H54 (cell line): ENCODE measurements at regions not wholly inside any gene's neighbourhood (a gene's known extent, or its start where the extent isn't known, plus 50 kb on each side); places are given as distances from the start of the nearest gene placed in this dataset.
A peak's percentile ranks its signal among the peaks of the same experiment; 100 is the strongest.
"Not testable (repeated sequence)": the region's sequence is repeated elsewhere in the genome, so short reads cannot be mapped to it uniquely, and the experiment has no call there.

Experiments
- DNase-seq: peaks from one replicate; pipeline ENCODE4 v3.0.0; 2011; ENCODE audit warnings: low spot score, mixed read lengths; ENCODE audit not compliant: insufficient read length
- FAIRE-seq: peaks from 3 replicates; lab custom pipeline; 2011; peaks lifted over from hg19 to GRCh38; lab: Jason Lieb, UNC
- POLR2A ChIP-seq: IDR thresholded peaks from 2 replicates; pipeline ENCODE4 v1.6.1; 2011; ENCODE audit warnings: low read depth, mild to moderate bottlenecking, low read length

GRCh38 chr1:71345491-71345890 is 264.7 kb upstream of the ZRANB2 start:
- DNase-seq (no peak), FAIRE-seq (no peak)
- no peak for TF ChIP-seq POLR2A

DNA sequence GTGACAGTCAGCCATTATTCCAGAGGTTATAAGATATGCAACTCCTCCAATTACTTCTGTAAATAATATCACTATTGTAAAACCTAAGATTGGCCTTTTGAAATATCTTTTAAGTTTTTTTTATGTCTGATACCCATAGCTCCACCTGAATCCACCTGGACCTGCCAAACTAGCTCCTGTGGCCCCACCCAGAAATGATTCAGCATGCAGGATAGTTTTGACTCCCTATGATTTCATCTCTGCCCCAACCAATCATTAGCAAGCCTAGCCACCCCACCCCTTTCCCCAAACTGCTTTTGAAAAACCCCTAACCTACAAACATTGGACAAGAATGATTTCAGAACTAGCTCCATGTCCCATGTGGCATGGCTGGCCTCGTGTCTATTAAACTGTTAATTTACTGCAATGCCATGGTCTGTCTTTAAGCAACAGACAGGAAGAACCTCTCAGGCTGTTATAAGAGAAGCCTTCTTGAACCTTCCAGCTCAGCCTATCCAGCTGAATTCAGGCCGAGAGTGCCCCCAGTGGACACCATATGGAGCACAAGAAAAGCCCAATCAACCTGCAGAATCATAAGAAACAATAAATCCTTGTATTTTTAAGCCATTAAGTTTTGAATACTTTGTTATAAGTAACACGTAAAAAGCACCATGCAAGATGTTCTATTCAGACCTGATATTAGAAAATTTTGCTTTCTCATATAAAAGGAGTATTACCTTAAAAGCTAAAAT is 263.0 kb upstream of the ZRANB2 start:
- DNase-seq (no peak), FAIRE-seq (no peak)
- no peak for TF ChIP-seq POLR2A

GRCh38 chr1:71339238-71339637 is 258.4 kb upstream of the ZRANB2 start:
- FAIRE-seq (no peak), DNase-seq (no peak)
- no peak for TF ChIP-seq POLR2A

DNA sequence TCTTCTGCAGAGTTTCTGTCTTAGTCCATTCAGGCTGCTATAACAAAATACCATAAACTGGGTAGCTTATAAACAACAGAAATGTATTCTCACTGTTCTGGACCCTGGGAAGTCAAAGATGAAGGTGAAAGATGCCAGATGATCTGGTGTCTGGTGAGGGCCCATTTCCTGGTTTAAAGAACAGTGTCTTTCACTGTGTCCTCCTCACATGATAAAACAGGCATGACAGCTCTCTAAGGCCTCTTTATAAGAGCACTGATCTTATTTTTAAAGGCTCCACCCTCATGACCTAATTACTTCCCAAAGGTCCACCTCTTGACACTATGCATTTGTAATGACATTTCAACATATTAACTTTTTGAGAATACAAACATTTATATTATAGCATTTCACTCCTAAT is 250.2 kb upstream of the ZRANB2 start:
- FAIRE-seq (no peak), DNase-seq (no peak)
- no peak for TF ChIP-seq POLR2A

DNA sequence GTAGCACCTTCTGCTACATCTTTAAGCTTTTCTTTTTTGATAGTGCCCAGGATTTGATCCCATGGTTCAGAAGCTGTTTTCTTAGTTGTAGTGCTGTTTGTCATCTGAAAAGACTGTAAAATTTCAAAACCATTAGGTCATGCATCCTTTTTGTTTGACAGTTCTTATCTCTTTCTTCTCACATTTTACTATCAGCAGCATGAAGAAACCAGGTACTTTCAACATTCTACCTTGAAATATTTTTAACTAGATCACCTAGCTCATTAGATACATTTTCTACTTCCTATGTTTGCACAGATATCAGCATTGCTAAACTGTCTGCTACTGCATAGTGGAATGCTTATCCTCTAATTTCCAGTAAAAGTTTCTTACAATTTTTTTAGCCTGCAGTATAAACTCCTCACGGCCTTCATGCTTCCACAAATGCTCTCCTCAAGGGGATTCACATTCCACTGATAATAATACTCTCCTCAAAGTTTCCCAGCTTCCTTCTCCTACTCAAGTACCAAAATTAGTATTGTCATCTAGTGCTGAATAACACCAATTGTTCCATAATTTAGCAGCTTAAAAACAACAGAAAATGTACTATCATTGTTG is 243.9 kb upstream of the ZRANB2 start:
- FAIRE-seq (no peak), DNase-seq (no peak)
- no peak for TF ChIP-seq POLR2A

GRCh38 chr1:71312545-71312944 is 231.7 kb upstream of the ZRANB2 start:
- FAIRE-seq (peak; percentile 41), DNase-seq (no peak)
- TF ChIP-seq POLR2A: no peak

DNA sequence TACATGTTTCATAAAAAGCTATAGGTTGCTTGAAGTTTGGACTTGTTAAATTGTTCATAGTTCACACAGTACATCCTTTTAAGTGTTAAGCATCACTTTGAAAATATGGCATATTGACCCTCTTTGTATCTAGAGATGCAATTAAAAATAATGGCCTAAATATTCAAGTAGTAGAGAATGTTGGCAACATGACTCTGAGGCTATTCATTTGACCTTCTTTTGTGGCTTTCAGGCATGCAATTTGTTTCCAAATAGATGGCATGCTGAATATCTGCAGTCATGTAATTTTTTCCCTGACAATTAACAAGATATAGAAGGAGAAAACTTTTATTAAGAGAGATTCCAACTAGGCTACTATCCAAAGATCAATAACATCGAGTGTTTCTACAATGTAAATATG is 230.5 kb upstream of the ZRANB2 start:
- no peak for DNase-seq
- FAIRE-seq: no peak
- TF ChIP-seq POLR2A: no peak

GRCh38 chr1:71307451-71307850 is 226.6 kb upstream of the ZRANB2 start:
- DNase-seq: no peak
- peak; percentile 48 for FAIRE-seq

DNA sequence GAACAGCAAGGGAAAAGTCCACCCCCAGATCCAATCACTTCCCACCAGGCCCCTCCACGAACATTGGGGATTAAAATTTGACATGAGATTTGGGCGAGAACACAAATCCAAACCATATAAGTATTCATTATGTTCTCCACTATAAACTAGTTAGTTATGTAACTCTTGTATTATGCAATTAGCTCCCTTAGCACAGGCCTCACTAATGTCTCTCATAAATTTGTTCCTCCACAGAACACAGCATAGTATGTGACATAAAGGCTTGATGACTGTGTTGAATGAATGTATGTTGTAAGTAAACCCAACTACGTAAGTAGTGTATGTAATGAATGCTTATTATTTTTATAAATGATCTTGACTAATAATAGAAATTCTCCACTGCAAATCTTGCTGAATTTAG is 223.3 kb upstream of the ZRANB2 start:
- DNase-seq (no peak), FAIRE-seq (no peak)
- TF ChIP-seq POLR2A: no peak

More at GRCh38 chr1:71307451-71307850, 226.6 kb upstream of the ZRANB2 start:
- TF ChIP-seq POLR2A: no peak

DNA sequence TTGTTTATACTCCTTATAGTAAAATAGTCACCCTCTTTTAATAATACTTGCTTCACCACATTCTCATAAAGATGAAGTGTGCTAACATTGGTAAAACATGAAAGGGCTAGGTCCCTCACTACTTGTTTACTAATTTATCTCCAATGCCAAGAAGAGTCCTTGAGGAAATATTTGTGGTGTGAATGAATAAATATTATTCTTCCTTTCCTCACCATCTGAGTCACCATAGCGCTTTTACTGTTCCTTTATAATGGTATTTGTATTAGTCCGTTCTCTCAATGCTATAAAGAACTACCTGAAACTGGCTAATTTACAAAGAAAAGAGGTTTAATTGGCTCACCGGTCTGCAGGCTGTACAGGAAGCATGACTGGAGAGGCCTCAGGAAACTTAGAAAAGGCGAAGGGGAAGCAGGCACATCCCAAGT is 222.8 kb upstream of the ZRANB2 start:
- no peak for TF ChIP-seq POLR2A
- FAIRE-seq: no peak
- no peak for DNase-seq

DNA sequence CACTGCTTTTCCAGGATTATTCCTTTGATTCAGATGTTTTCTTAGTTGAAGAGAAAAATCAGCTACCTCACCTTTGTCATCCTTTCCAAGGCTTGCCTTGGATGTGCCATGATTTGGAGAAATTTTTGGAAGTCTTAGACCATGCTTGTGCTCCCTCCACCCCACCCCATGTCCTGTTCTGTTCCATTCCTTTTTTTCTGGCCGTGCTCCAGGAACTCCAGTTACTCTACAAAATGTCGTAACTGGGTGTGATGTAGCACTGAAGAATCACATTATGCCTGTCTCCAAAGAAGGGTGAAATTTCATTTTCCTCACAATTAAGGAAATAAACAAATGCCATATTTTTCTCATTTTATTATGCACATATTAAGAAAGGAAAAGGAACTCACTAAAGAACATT is 217.8 kb upstream of the ZRANB2 start:
- DNase-seq (no peak), FAIRE-seq (no peak)
- TF ChIP-seq POLR2A: no peak

DNA sequence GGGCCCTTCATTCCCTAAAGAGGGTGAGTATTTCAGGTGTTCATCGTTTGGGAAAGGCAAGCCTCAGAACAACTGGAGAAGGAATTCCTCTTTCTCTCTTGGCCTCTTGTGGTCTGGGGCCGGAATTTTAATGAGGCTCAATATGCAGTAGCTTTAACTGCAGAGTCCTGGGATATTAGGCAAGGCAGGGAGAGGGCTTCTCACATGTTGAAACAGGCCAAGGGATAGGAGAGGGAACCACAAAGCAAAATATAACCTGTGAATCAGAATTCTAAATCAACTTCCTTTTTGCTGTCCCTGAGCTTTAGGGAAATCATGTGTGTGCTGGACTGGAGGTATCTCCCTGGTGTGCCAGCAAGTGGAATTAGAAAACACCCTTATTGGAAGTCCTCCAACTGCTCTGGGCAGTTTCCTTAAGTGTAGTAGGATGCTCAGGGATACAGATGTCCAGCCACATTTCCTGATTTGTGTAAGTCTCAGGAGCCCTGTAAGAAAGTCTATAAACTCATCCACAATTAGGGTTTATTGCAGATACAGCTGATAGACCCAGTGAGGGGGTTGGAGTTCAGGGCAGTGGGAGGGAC is 215.8 kb upstream of the ZRANB2 start:
- TF ChIP-seq POLR2A: no peak
- DNase-seq (no peak), FAIRE-seq (no peak)

DNA sequence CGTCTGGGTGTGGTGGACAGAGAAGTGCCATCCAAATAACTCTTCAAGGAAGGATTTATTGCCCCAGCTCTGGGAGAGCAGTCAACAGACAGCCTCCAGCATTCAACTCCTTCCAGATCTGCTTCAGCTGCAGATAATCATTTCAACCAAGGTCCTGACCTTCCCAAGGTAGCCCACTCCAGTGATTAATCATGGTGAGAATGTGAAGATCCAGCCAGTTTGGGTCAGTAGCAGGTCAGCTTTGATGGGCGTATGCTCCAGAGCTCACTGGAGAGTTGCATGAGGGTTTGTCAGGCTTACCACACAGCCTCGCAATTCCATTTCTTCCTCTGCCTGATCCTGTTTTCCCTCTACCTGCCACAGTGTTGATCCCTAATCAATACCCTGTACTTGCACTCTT is 214.5 kb upstream of the ZRANB2 start:
- DNase-seq (no peak), FAIRE-seq (no peak)
- no peak for TF ChIP-seq POLR2A

DNA sequence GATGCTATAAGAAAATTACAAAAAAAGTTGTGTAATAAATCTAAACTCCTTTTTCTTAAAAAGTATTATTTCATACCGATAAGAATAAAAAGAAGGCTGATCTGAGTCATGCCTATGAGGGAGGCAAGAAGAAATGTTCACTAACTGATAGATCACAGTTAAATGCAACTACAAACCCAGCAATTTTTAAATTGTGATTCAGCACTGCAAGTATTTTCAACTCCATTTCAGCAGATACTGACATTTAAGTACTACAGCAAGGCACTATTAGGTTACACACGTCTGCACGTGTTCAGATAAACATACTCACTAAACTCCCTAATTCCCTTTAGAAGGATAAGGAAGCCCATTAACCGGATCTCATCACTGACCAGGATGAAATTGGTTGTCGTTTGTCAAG is 213.3 kb upstream of the ZRANB2 start:
- no peak for DNase-seq
- FAIRE-seq: no peak
- TF ChIP-seq POLR2A: no peak

GRCh38 chr1:71292203-71292602 is 211.4 kb upstream of the ZRANB2 start:
- no peak for TF ChIP-seq POLR2A
- FAIRE-seq: no peak
- DNase-seq: no peak

GRCh38 chr1:71290506-71291237 is 209.8 kb upstream of the ZRANB2 start:
- not testable (repeated sequence) for DNase-seq, FAIRE-seq
